Vagina (tissue), 2 donors: ENCODE measurements at regions not wholly inside any gene's neighbourhood (a gene's known extent, or its start where the extent isn't known, plus 50 kb on each side); places are given as distances from the start of the nearest gene placed in this dataset.
"Not testable (repeated sequence)": the region's sequence is repeated elsewhere in the genome, so short reads cannot be mapped to it uniquely, and the experiment has no call there.

Source experiments
- DNase-seq, 2 donors: peaks; one replicate each; pipeline ENCODE4 v3.0.0-alpha.2; 2017; ENCODE audit errors: extremely low spot score in 2 of 2
- H3K27ac ChIP-seq: fragments of 200-600 bp; sonication (generic); one replicate; pipeline ENCODE4 v1.5.1; 2019
- H3K27me3 ChIP-seq: fragments of 200-600 bp; sonication (generic); one replicate; pipeline ENCODE4 v1.5.1; 2019
- H3K36me3 ChIP-seq, 2 donors: fragments of 200-600 bp; sonication (generic); one replicate each; pipeline ENCODE4 v1.5.1; 2017 to 2019
- H3K4me1 ChIP-seq: fragments of 200-600 bp; sonication (generic); one replicate; pipeline ENCODE4 v1.5.1; 2019
- H3K4me3 ChIP-seq, 2 donors: fragments of 200-600 bp; sonication (generic); 1 replicate in 1 of 2; 2 replicates in 1 of 2; pipeline ENCODE4 v1.5.1; 2016 to 2019
- H3K9me3 ChIP-seq: fragments of 200-600 bp; sonication (generic); one replicate; pipeline ENCODE4 v1.5.1; 2019
- POLR2A ChIP-seq, 2 donors: fragments of 450-650 bp; IDR thresholded peaks; one replicate each; pipeline ENCODE4 v1.6.1; 2017; ENCODE audit warnings: antibody characterized with exemption in 2 of 2, mild to moderate bottlenecking in 2 of 2, moderate library complexity in 2 of 2
- POLR2AphosphoS5 ChIP-seq, 2 donors: sonication (generic); formaldehyde crosslinking; IDR thresholded peaks; one replicate each; pipeline ENCODE4 v1.9.0; 2017; ENCODE audit warnings: antibody characterized with exemption in 2 of 2, mild to moderate bottlenecking in 2 of 2, low read depth in 1 of 2; ENCODE audit not compliant: insufficient read depth in 1 of 2
- intact Hi-C: fragments of 100-400 bp; cut with DNase I; formaldehyde crosslinking; loops from one replicate; pipeline ENCODE4 v1.15.1; 2023
- TF ChIP-seq, protein P1 (sequence below), 3 experiments: fragments of 450-650 bp in 2 of 3; fragments of 200-600 bp in 1 of 3; sonication (generic) in 1 of 3; IDR thresholded peaks; one replicate each; pipeline ENCODE4 v1.5.1; 2017 to 2019; ENCODE audit warnings: antibody characterized with exemption in 3 of 3, mild to moderate bottlenecking in 2 of 3, moderate library complexity in 2 of 3

DNA sequence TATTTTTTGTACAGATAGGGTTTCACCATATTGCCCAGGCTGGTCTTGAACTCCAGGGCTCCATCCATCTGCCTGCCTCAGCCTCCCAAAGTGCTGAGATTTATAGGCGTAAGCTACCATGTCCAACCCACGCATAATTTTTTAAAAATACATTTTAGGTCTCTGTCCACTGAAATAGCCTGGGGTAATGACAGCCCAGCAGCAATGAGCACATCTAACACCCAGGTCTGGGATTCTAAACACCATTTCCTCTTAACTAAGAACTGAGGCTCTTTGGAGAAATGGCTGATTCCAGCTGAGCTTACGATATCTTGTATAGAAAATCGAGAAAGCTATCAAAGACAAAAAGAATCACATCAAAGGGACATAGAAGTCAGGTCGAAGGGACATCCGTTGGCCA, 245.3 kb downstream of the PARN start:
- Histone ChIP-seq H3K9me3 (no peaks in the 10 kb centered on the region), H3K27me3 (no peaks in the 10 kb centered on the region), H3K4me3 (no peak overlapping the region), H3K27ac (no peak overlapping the region), H3K36me3 (no peaks in the 10 kb centered on the region), H3K4me1 (no peaks in the 10 kb centered on the region)
- TF ChIP-seq, protein P1, sequence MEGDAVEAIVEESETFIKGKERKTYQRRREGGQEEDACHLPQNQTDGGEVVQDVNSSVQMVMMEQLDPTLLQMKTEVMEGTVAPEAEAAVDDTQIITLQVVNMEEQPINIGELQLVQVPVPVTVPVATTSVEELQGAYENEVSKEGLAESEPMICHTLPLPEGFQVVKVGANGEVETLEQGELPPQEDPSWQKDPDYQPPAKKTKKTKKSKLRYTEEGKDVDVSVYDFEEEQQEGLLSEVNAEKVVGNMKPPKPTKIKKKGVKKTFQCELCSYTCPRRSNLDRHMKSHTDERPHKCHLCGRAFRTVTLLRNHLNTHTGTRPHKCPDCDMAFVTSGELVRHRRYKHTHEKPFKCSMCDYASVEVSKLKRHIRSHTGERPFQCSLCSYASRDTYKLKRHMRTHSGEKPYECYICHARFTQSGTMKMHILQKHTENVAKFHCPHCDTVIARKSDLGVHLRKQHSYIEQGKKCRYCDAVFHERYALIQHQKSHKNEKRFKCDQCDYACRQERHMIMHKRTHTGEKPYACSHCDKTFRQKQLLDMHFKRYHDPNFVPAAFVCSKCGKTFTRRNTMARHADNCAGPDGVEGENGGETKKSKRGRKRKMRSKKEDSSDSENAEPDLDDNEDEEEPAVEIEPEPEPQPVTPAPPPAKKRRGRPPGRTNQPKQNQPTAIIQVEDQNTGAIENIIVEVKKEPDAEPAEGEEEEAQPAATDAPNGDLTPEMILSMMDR (IDR thresholded peaks at IDR 0.05), result no peak
- TF ChIP-seq POLR2A (IDR thresholded peaks at IDR 0.05), result no peak
- TF ChIP-seq POLR2AphosphoS5 (IDR thresholded peaks at IDR 0.05; ENCODE audit: insufficient read depth in 1 of 2, low read depth in 1 of 2), result no peak
- DNase-seq, result no peak
- intact Hi-C loops, result loop anchor here (5.0 kb wide), 1 partner anchor 1347 kb away; no protein-coding TSS in a partner anchor

DNA sequence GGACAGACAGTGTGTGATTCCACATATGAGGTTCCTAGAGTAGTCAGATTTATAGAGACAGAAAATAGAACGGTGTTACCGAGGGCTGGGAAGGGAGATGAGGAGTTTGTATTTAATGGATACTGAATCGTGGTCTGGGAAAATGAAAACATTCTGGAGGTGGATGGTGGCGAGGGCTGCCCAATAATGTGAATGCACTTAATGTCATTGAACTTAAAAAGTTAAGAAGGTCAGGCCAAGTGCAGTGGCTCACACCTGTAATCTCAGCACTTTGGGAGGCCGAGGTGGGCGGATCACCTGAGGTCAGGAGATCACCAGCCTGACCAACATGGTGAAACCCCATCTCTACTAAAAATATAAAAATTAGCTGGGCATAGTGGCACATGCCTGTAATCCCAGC, 246.2 kb downstream of the PARN start:
- not testable (repeated sequence) for DNase-seq, H3K4me1 ChIP-seq, H3K4me3 ChIP-seq, H3K27me3 ChIP-seq, H3K27ac ChIP-seq, H3K36me3 ChIP-seq, H3K9me3 ChIP-seq
- intact Hi-C loops, result loop anchor here (5.0 kb wide), 1 partner anchor 1347 kb away; no protein-coding TSS in a partner anchor

DNA sequence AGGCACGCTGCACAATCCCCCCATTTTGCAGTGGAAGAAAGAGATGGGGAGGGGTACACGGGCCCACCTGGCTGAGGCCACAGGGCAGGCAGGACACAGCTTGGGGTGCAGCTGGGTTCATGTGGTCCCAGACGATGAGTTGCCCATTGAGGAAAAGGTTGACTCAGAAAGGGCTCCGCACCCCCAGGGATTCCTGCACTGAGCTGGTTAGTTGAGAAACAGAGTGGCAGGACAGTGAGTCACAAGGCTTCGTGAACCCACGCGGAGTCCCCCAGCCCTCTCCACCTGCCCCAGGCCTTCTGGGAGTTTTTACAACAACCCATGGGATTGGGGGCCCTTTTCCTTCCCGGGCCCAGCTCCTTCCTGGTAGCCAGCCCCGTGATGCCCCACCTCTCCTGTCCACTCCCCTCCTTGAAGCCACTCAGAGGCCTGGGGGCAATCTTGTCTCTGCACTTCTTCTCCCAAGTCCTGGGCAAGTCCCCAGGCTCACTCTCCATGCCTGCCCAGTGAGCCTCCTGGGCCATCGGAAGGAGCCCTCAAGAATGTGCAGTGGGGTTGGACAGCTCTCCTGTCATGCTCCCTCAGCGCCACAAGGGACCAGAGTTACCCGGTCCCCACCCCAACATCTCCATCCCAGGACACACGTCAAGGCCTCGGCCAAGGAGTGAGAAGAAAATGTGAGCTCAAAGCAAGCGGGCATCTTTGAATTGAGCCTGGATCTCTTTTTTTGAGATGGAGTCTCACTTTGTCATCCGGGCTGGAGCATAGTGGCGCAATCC, 251.2 kb downstream of the PARN start:
- intact Hi-C loops, result no loop called here
- DNase-seq, result no peak
- Histone ChIP-seq H3K36me3 (no peaks in the 10 kb centered on the region), H3K27me3 (no peaks in the 10 kb centered on the region), H3K9me3 (no peaks in the 10 kb centered on the region), H3K4me1 (peaks cover 16% of the 10 kb centered on the region), H3K4me3 (no peak overlapping the region), H3K27ac (peak overlapping the region; percentile 0)
- TF ChIP-seq, protein P1 (IDR thresholded peaks at IDR 0.05), result no peak
- TF ChIP-seq POLR2A (IDR thresholded peaks at IDR 0.05), result no peak
- no peak for TF ChIP-seq POLR2AphosphoS5 (IDR thresholded peaks at IDR 0.05; ENCODE audit: insufficient read depth in 1 of 2, low read depth in 1 of 2)

DNA sequence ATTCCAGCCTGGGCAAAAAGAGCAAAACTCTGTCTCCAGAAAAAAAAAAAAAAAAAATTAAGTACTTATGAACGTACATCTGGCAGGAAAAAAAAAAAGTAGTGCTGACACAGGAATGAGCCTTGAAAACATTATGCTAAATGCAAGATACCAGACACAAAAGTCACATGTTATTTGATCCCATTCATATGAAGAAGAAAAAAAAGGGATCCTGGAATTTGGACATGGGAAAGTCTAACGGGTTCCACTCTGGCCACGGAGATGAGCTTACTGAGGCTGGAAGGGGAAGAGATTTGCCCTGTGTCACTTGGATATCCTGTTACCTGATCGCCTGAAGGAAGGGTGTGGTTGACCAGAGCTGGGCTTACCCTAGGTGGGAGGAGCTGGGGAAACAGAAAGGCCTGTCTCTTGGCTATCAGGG, 251.9 kb downstream of the PARN start:
- TF ChIP-seq POLR2A (IDR thresholded peaks at IDR 0.05) (no peak), POLR2AphosphoS5 (IDR thresholded peaks at IDR 0.05; ENCODE audit: insufficient read depth in 1 of 2, low read depth in 1 of 2) (no peak)
- TF ChIP-seq, protein P1 (IDR thresholded peaks at IDR 0.05), result no peak
- no peak for DNase-seq

DNA sequence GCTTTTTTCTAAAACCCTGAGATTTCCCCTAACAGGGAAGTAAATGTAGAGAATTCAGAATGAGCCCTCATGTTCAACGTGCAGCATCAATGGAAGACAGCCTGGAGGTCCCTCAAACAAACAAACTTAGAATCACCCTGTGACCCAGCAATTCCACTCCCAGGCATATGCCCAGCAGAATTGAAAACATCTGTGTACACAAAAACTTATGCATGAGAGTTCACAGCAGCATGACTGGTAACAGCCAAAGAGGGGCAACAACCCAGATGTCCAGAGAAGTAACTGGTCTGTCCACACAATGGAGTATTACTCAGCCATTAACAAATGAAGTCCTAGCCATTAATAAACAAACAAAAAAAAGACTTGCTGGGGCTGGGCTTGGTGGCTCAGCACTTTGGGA, 252.7 kb downstream of the PARN start:
- no peaks in the 10 kb centered on the region for H3K9me3 ChIP-seq
- H3K4me3 ChIP-seq, result no peak overlapping the region
- TF ChIP-seq POLR2A (IDR thresholded peaks at IDR 0.05) (no peak), POLR2AphosphoS5 (IDR thresholded peaks at IDR 0.05; ENCODE audit: insufficient read depth in 1 of 2, low read depth in 1 of 2) (no peak)
- TF ChIP-seq, protein P1 (IDR thresholded peaks at IDR 0.05), result no peak
- H3K4me1 ChIP-seq, result peaks cover 30% of the 10 kb centered on the region
- H3K36me3 ChIP-seq, result no peaks in the 10 kb centered on the region
- no peak for DNase-seq
- H3K27ac ChIP-seq, result no peak overlapping the region
- intact Hi-C loops, result no loop called here
- H3K27me3 ChIP-seq, result no peaks in the 10 kb centered on the region

More for the DNA sequence above, 251.9 kb downstream of the PARN start:
- Histone ChIP-seq H3K36me3 (no peaks in the 10 kb centered on the region), H3K4me1 (peaks cover 24% of the 10 kb centered on the region), H3K9me3 (no peaks in the 10 kb centered on the region), H3K27me3 (no peaks in the 10 kb centered on the region), H3K27ac (peak overlapping the region; percentile 0), H3K4me3 (no peak overlapping the region)
- intact Hi-C loops, result no loop called here
